GM23248 (cell line): ENCODE measurements at regions not wholly inside any gene's neighbourhood (a gene's known extent, or its start where the extent isn't known, plus 50 kb on each side); places are given as distances from the start of the nearest gene placed in this dataset.

ENCODE experiments used
- EZH2 ChIP-seq: fragments of 200-600 bp; sonication (generic); IDR thresholded peaks from 2 replicates; pipeline ENCODE4 v1.6.1; 2018; ENCODE audit warnings: antibody characterized with exemption, mild to moderate bottlenecking; ENCODE audit not compliant: insufficient read depth, poor library complexity, severe bottlenecking
- EZH2phosphoT487 ChIP-seq: fragments of 200-600 bp; sonication (generic); IDR thresholded peaks from 2 replicates; pipeline ENCODE4 v1.6.1; 2018; ENCODE audit warnings: antibody characterized with exemption, moderate library complexity, mild to moderate bottlenecking, low read depth; ENCODE audit not compliant: insufficient read depth

GRCh38 chr15:62618846-62619504 is 423.6 kb upstream of the TPM1 start:
- TF ChIP-seq EZH2 (no peak), EZH2phosphoT487 (no peak)
